ENCODE measurements at regions not wholly inside any gene's neighbourhood (a gene's known extent, or its start where the extent isn't known, plus 50 kb on each side); places are given as distances from the start of the nearest gene placed in this dataset.

DNA sequence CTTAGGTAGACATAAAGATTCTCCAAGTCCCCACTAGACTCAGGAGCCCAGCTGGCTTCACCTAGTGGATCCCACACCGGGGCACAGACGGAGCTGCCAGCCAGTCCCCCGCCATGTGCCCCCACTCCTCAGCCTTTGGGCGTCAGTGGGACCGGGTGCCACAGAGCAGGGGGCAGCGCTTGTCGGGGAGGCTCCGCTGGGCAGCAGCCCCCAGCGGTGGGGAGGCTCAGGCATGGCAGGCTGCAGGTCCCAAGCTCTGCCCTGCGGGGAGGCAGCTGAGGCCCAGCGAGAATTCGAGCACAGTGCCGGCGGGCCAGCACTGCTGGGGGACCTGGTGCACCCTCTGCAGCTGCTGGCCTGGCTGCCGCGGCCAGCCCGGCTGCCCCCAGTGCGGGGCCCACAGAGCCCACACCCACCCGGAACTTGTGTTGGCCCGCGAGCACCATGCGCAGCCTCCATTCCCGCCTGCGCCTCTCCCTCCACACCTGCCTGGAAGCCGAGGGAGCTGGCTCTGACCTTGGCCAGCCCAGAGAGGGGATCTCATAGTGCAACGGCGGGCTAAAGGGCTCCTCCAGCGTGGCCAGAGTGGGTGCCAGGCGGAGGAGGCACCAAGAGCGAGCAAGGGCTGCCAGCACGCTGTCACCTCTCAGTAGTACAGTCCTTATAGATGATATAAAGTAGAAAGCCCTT lies 390.7 kb downstream of the PLK2 start:
- Mint-ChIP-seq H3K27ac (no peak overlapping the region), H3K9me3 (no peaks in the 10 kb centered on the region), H3K36me3 (ENCODE audit: low read depth) (no peaks in the 10 kb centered on the region), H3K4me3 (no peak overlapping the region), H3K4me1 (no peaks in the 10 kb centered on the region), H3K27me3 (peaks cover 3% of the 10 kb centered on the region)
- intact Hi-C loops (cut with micrococcal nuclease): no loop called here
- DNase-seq: no peak

DNA sequence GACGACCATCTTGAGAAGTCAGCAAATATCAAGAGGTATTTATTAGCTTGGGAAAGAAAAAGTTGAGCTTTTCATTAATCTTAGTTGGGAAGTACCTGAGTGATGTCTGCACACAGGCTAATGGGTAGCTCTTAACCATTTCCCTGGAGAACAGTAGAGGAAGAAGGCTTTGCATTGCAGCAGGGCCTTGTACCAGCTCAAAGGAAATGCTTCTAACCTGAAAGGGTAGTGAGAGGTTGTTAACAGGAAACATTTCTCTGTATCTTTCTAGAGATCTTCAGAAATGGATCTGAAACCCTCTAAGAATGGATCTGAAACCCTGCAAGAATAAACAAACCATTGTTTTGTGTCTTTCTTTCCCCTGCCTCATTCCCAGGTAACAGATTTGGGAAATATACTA lies 393.3 kb downstream of the PLK2 start:
- Mint-ChIP-seq H3K4me1 (no peaks in the 10 kb centered on the region), H3K9me3 (no peaks in the 10 kb centered on the region), H3K27ac (no peak overlapping the region), H3K27me3 (no peaks in the 10 kb centered on the region), H3K36me3 (ENCODE audit: low read depth) (no peaks in the 10 kb centered on the region), H3K4me3 (no peak overlapping the region)
- no peak for DNase-seq
- intact Hi-C loops (cut with micrococcal nuclease): no loop called here

DNA sequence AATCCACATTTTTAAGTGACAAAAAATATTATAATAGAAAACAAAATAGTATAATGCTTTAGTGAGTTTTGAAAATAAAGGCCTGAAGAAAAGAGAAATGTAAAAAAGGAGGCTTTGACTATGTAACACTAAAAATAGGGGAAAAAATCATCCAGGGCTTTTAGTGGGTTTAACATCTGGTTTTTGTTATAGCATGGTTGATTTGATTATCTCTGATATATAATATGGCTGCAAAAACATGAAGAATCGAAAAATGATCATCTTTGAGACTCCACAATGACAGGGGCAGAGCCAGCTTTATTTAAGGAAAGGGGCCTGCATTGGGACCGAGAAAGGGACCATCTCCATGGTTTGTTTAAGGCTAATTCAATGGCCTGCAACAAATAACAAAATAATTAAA lies 393.8 kb downstream of the PLK2 start:
- H3K4me3 Mint-ChIP-seq: no peak overlapping the region
- no peaks in the 10 kb centered on the region for H3K4me1 Mint-ChIP-seq
- no peak overlapping the region for H3K27ac Mint-ChIP-seq
- H3K36me3 Mint-ChIP-seq (ENCODE audit: low read depth): no peaks in the 10 kb centered on the region
- no peaks in the 10 kb centered on the region for H3K27me3 Mint-ChIP-seq
- DNase-seq: no peak
- H3K9me3 Mint-ChIP-seq: no peaks in the 10 kb centered on the region
- intact Hi-C loops (cut with micrococcal nuclease): no loop called here

DNA sequence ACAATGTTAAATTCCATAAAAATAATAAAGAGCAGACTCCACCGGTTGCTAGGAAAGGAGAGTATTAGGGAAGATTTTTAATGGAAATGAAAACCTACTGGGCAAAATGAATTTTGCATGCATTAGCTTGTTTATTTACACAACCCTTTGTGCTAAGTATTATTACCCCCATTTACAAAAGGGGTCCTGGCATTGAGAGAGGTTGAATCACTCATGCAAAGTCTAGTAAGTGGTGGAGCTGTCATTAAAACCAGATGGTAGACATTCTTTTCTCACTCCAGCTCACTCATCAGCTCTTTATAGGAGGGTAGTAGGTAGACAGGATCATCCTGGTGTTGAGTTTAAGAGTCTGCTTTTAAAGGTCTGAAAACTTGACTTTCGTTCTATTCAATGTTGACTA lies 395.1 kb downstream of the PLK2 start:
- H3K27ac Mint-ChIP-seq: no peak overlapping the region
- no peaks in the 10 kb centered on the region for H3K9me3 Mint-ChIP-seq
- no peaks in the 10 kb centered on the region for H3K4me1 Mint-ChIP-seq
- no peaks in the 10 kb centered on the region for H3K36me3 Mint-ChIP-seq (ENCODE audit: low read depth)
- no peak for DNase-seq
- intact Hi-C loops (cut with micrococcal nuclease): no loop called here
- H3K4me3 Mint-ChIP-seq: no peak overlapping the region
- no peaks in the 10 kb centered on the region for H3K27me3 Mint-ChIP-seq

DNA sequence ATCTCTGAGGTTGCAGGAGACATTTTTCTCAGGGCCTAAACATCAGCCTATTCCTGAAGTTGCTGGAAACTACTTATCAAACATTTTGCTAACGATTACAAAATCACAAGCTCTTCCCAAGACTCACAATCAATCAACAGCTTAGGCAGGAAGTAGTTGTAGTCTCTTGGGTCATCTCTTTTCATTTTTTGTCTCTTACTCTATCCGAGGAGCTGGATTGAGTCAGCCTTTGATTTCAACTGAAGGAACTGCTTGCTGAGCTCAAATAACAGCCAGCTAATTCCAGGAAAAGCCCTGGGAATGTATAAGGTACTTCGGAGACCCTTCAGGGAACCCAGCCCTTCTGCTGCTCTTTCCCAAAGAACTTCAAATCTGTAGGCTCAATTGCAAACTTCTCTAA lies 398.9 kb downstream of the PLK2 start:
- no peaks in the 10 kb centered on the region for H3K36me3 Mint-ChIP-seq (ENCODE audit: low read depth)
- no peaks in the 10 kb centered on the region for H3K9me3 Mint-ChIP-seq
- no peaks in the 10 kb centered on the region for H3K27me3 Mint-ChIP-seq
- H3K4me1 Mint-ChIP-seq: no peaks in the 10 kb centered on the region
- H3K4me3 Mint-ChIP-seq: no peak overlapping the region
- H3K27ac Mint-ChIP-seq: no peak overlapping the region
- no peak for DNase-seq
- intact Hi-C loops (cut with micrococcal nuclease): no loop called here

DNA sequence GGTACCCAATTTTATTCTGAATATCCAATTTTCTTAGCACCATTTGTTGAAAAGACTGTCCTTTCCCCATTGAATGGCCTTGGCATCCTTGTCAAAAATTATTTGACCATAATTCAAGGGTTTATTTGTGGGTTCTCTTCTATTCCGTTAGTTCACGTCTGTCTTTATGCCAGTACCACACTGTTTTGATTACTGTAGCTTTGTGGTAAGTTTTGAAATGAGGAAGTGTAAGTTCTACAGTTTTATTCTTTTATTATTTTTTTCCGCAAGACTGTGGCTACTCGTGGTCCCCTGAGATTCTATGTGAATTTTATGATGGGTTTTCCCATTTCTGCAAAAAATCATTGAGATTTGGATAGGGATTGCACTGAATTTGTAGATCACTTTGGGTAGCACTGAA lies 402.6 kb downstream of the PLK2 start:
- intact Hi-C loops (cut with micrococcal nuclease): no loop called here
- DNase-seq: no peak
- no peak overlapping the region for H3K27ac Mint-ChIP-seq
- H3K4me1 Mint-ChIP-seq: no peaks in the 10 kb centered on the region
- no peaks in the 10 kb centered on the region for H3K27me3 Mint-ChIP-seq
- H3K9me3 Mint-ChIP-seq: peaks cover 5% of the 10 kb centered on the region
- H3K36me3 Mint-ChIP-seq (ENCODE audit: low read depth): no peaks in the 10 kb centered on the region
- no peak overlapping the region for H3K4me3 Mint-ChIP-seq

DNA sequence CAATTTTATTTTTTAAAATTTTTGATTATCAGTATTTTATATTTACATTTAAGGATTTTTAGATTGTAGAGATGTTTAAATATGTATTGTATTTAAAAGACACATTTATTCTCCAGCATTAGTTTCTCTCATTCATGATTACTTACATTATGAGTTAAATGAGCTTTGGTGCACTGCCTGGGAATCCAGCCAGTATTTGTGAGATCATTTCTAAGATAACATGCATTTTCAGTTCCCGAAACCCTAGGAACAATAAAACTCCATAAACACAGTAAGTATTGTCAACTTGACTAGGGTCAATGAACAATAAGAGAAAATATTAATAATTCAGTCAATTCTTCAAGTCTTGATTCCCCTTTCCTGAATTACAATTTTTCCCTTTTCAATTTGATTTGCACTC lies 403.3 kb downstream of the PLK2 start:
- no peak overlapping the region for H3K27ac Mint-ChIP-seq
- H3K4me3 Mint-ChIP-seq: no peak overlapping the region
- intact Hi-C loops (cut with micrococcal nuclease): no loop called here
- no peaks in the 10 kb centered on the region for H3K27me3 Mint-ChIP-seq
- H3K4me1 Mint-ChIP-seq: no peaks in the 10 kb centered on the region
- no peaks in the 10 kb centered on the region for H3K36me3 Mint-ChIP-seq (ENCODE audit: low read depth)
- H3K9me3 Mint-ChIP-seq: peaks cover 5% of the 10 kb centered on the region
- DNase-seq: no peak

DNA sequence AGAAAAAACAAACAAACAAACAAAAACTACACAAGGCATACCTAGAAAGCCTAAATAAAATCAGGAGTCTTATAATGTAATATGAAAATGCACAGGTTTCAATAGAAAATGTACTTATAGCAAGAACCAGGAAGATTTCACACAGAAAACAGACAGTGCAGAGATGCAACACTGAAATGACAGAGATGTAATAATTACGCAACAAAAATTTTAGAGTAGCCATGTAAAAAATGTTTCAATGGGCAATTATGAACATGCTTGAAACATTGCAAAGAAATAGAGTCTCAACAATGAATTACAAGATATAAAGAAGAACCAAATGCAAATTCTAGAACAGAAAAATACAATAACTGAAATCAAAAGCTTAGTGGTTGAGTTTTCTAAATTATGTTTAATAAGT lies 405.9 kb downstream of the PLK2 start:
- Mint-ChIP-seq H3K36me3 (ENCODE audit: low read depth) (no peaks in the 10 kb centered on the region), H3K27me3 (no peaks in the 10 kb centered on the region), H3K4me1 (no peaks in the 10 kb centered on the region), H3K4me3 (no peak overlapping the region), H3K9me3 (peaks cover 5% of the 10 kb centered on the region), H3K27ac (no peak overlapping the region)
- intact Hi-C loops (cut with micrococcal nuclease): no loop called here
- DNase-seq: no peak

DNA sequence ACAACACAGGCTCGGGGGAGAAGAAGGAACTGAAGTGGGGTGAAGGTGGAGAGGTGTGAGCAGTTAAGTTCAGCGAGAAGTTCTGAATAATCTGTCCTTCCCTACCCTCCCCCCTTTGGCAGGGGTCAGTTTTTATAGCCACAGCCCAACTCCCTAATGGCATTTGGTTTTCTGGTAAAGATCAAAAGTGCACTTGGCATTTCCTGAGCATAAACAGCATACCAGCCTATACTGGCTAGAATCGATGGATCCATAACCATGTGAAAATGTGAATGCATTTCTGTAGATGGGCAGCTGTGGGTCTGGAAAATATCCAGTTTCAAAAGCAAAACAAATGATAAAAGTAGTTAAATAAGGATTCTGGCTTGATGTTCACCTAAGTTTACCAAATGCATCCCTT lies 410.9 kb downstream of the PLK2 start:
- Mint-ChIP-seq H3K4me3 (no peak overlapping the region), H3K9me3 (peaks cover 5% of the 10 kb centered on the region), H3K36me3 (ENCODE audit: low read depth) (no peaks in the 10 kb centered on the region), H3K27ac (no peak overlapping the region), H3K4me1 (no peaks in the 10 kb centered on the region), H3K27me3 (peaks cover 2% of the 10 kb centered on the region)
- DNase-seq: no peak
- intact Hi-C loops (cut with micrococcal nuclease): no loop called here

DNA sequence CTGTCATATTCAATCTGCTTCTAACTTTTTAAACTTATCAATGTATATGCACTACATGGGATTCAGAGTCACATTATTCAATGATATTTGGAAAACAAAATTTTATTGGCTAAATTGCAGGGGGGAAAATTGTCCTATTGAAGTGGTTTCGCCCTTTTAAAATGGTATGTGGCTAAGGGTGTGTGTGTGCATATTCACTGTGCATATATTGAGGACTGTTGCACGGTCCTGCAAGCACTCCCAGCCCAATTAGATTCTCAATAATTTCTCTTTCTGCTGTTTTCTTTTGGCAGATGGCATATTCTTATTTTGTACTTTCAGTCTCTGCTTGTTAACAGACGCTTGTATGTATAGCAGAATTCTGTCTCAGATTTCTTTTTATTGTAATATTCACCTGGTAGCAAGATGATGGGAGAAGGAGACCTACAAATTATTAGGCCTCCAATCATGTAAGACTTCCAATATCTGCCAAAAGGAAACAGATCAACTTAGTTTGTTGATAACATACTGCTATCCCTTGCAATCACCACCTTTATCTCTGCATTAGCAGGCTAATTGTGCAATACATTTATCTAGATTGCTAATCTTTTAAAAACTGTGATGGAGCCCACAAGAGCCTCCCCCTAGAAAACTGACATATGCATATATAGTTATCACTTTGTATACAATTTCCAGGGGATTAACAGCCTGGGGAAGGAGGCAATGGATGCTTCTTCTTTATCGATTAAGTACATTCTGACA lies 411.5 kb downstream of the PLK2 start:
- no peak for DNase-seq
- Mint-ChIP-seq H3K9me3 (peaks cover 3% of the 10 kb centered on the region), H3K4me3 (no peak overlapping the region), H3K4me1 (no peaks in the 10 kb centered on the region), H3K36me3 (ENCODE audit: low read depth) (no peaks in the 10 kb centered on the region), H3K27ac (no peak overlapping the region), H3K27me3 (peaks cover 2% of the 10 kb centered on the region)
- intact Hi-C loops (cut with micrococcal nuclease): no loop called here

DNA sequence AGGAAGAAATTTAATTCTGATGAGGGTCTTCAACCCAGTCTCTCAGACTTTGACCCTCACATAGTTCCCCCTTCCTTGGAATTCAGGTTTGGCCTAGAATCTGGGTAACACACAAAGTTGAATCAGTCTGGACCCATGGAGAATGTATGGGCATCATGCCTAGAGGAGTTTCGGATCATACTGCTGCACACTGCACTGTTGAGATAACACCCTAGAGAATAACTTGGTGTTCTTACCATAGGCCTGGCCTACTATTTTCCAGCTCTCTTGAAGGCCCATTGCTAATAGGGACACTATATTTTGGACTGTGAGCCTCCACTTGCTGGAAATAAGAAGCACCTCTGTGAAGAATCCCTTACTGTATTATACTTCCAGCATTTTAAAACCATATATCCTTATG lies 413.5 kb downstream of the PLK2 start:
- Mint-ChIP-seq H3K27ac (no peak overlapping the region), H3K4me3 (no peak overlapping the region), H3K27me3 (peaks cover 3% of the 10 kb centered on the region), H3K4me1 (no peaks in the 10 kb centered on the region), H3K9me3 (no peaks in the 10 kb centered on the region), H3K36me3 (ENCODE audit: low read depth) (no peaks in the 10 kb centered on the region)
- intact Hi-C loops (cut with micrococcal nuclease): no loop called here
- no peak for DNase-seq

DNA sequence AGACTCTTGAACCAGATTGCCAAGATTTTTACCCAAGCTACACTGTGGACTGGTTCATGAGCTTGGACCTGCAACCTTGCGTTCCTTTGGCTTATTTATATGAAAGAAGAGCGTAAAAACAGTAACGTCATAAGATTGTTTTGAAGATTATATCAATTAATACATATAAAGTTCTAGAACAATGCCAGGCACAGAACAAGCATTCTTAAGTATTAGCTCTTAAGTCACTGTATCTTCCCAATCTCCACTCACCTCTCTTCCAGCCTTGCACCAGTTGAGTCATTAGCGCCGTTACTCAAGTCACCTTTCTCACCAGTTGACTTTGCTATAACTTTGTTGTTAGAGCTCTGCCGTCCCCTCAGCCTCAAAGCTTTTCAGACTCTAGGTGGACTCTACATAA lies 415.7 kb downstream of the PLK2 start:
- Mint-ChIP-seq H3K27ac (no peak overlapping the region), H3K9me3 (no peaks in the 10 kb centered on the region), H3K36me3 (ENCODE audit: low read depth) (no peaks in the 10 kb centered on the region), H3K4me1 (no peaks in the 10 kb centered on the region), H3K4me3 (no peak overlapping the region), H3K27me3 (peaks cover 3% of the 10 kb centered on the region)
- no peak for DNase-seq
- intact Hi-C loops (cut with micrococcal nuclease): no loop called here

DNA sequence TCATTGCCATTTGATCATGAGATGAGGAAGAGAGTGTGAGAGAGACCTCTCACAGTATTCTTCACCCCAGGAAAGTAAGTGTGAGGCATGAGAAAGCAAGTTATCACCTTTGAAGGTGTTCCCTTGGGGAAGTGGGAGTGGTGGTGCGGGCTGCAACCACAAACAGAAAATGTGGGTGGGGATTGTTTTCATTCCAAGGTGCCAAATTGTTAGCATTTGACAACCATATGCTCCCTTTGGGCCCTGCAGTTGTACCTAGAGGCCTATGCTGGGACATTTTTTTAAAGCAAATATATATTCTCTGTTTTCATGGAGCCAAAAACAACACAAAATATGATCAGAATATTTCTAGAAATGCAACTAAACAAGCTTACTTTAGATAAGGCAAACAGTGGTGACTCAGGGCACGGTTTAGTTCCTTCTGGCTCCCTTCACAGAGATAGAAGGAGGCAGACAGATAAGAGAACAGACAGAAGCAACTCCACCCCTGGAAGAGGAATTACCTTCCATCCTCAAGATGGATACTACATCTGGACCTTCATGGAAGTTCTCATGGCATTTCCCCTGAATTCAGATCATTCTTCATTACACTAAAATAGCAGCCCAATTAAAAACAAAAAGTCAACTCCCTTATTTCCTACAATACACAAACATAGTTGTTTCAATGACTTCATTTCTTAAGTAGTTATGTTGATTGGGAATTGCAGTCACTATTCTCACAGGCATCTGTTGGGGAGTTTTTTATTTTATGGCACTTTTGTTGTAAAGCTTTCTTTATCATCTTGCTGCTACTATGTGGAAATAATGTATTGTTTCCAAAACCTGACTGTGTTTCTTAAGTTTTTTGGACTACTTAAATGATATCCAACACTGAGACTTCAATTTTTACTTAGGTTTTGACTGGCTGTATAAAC lies 416.6 kb downstream of the PLK2 start:
- Mint-ChIP-seq H3K4me1 (no peaks in the 10 kb centered on the region), H3K4me3 (no peak overlapping the region), H3K27ac (no peak overlapping the region), H3K36me3 (ENCODE audit: low read depth) (no peaks in the 10 kb centered on the region), H3K27me3 (peaks cover 3% of the 10 kb centered on the region), H3K9me3 (no peaks in the 10 kb centered on the region)
- no peak for DNase-seq
- intact Hi-C loops (cut with micrococcal nuclease): no loop called here

DNA sequence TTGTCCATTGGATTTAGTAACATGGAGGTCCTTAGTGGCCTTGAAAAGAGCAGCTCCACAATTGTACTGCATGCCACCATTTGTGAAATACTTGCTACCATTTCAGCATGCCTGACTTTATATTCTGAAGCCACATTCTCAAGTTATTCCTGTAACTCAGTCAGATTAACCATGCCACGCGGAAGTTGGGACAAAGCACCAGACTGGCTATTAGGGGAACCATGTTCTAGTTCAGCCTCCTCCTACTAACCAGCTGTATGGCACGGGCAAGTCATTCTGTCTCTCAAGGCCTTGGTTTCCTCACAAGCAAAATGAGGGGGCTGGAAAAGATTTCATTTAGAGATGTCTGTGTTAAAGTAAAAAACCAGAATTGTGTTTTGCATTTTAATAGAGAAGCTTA lies 418.0 kb downstream of the PLK2 start:
- Mint-ChIP-seq H3K4me3 (no peak overlapping the region), H3K27me3 (peaks cover 3% of the 10 kb centered on the region), H3K9me3 (no peaks in the 10 kb centered on the region), H3K36me3 (ENCODE audit: low read depth) (no peaks in the 10 kb centered on the region), H3K27ac (no peak overlapping the region), H3K4me1 (no peaks in the 10 kb centered on the region)
- no peak for DNase-seq
- intact Hi-C loops (cut with micrococcal nuclease): no loop called here

All from activated CD4-positive, alpha-beta T cell treated with anti-CD3 and anti-CD28 coated beads, Interleukin-2, amount 10 ng/mL, durations not matched to agents 24 days and 14 days (primary cell).